ENCODE measurements at regions not wholly inside any gene's neighbourhood (a gene's known extent, or its start where the extent isn't known, plus 50 kb on each side); places are given as distances from the start of the nearest gene placed in this dataset.

DNA sequence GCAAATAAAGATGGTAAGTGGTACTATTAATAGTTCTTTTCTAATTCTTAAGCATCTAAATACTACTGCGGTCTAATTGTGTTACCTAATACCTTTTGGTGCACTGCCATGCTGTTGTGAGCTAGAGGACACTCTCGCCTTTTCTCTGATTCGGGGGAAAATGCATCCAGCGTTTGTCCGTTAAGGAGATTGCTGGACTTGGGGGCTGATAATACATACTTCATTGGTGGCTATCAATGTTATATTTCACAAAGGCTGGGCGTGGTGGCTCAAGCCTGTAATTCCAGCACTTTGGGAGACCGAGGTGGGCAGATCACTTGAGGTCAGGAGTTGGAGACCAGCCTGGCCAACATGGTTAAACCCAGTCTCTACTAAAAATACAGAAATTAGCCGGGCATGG is 141.7 kb upstream of the TWIST2 start:
- H3K27me3 Mint-ChIP-seq, result peaks cover 0 to 8% (median 7%) of the 10 kb centered on the region in 3 donors
- no peak for DNase-seq
- no peak for ATAC-seq (ENCODE audit: low read depth in 2 of 2)

DNA sequence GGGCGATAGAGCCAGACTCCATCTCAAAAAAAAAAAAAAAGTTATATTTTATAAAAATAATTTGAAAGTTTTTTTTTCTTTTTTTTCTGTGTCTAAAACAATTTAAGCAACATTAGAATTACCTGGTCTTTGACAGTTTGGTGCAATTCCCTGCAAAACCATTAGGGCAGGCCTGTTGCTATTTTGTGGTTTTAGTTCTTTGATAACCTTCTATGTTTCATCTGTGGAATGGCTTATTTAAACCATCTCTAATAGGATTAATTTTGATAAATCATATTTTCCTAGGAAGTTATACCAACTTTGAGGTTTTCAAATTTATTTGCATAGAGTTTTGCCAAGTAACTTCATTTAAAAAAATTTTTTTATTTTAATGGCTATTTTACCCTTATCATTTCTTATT is 141.2 kb upstream of the TWIST2 start:
- Mint-ChIP-seq H3K27me3 (peaks cover 0 to 8% (median 7%) of the 10 kb centered on the region in 3 donors), H3K4me3 (no peak overlapping the region), H3K27ac (no peak overlapping the region), H3K4me1 (peaks cover 0 to 4% (median 1%) of the 10 kb centered on the region in 3 donors), H3K36me3 (no peaks in the 10 kb centered on the region), H3K9me3 (peaks cover 0 to 4% (median 0%) of the 10 kb centered on the region in 7 donors)
- no peak for DNase-seq
- no peak for ATAC-seq (ENCODE audit: low read depth in 2 of 2)

More for the DNA sequence above, 141.7 kb upstream of the TWIST2 start:
- Mint-ChIP-seq H3K27ac (no peak overlapping the region), H3K4me3 (no peak overlapping the region), H3K36me3 (no peaks in the 10 kb centered on the region), H3K4me1 (peaks cover 0 to 4% (median 4%) of the 10 kb centered on the region in 3 donors), H3K9me3 (peaks cover 0 to 4% (median 0%) of the 10 kb centered on the region in 7 donors)

DNA sequence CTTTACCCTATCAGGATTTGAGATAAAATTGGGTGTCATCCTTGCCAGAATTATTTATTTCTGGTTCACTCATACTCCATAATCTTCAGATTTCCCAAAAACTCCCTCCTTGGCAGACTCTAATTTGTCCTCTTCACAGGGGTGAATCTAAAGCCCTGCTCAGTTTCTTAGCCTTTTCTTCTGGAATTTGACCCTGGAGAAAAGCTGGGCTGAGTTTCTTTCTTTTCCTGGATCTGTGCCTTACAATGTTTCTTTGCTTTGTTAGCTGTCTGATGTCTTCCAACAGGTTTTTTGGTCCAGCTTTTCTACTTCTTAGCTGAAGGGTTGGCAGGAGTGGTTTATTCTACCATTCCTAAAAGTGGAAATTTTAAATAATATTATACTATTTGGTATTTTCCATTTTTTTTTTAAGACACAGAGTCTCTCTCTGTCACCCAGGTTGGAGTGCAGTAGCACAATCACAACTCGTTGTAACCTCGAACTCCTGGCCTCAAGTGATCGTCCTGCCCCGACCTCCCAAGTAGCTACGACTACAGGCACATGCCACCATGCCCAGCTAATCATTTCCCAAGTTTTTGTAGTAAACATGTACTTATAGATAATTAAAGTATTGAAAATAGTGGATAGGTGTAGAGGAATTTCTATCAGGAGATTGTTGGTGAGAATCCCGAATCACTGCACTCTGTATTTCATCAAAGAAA is 138.4 kb upstream of the TWIST2 start:
- peaks cover 0 to 1% (median 0%) of the 10 kb centered on the region in 7 donors for H3K9me3 Mint-ChIP-seq
- no peak overlapping the region for H3K4me3 Mint-ChIP-seq
- H3K27ac Mint-ChIP-seq, result peak overlapping the region in 1 of 6 donors; percentile 31
- H3K27me3 Mint-ChIP-seq, result peaks cover 0 to 8% (median 7%) of the 10 kb centered on the region in 3 donors
- ATAC-seq (ENCODE audit: low read depth in 2 of 2) (no peak), DNase-seq (no peak)
- no peaks in the 10 kb centered on the region for H3K4me1 Mint-ChIP-seq
- H3K36me3 Mint-ChIP-seq, result no peaks in the 10 kb centered on the region

DNA sequence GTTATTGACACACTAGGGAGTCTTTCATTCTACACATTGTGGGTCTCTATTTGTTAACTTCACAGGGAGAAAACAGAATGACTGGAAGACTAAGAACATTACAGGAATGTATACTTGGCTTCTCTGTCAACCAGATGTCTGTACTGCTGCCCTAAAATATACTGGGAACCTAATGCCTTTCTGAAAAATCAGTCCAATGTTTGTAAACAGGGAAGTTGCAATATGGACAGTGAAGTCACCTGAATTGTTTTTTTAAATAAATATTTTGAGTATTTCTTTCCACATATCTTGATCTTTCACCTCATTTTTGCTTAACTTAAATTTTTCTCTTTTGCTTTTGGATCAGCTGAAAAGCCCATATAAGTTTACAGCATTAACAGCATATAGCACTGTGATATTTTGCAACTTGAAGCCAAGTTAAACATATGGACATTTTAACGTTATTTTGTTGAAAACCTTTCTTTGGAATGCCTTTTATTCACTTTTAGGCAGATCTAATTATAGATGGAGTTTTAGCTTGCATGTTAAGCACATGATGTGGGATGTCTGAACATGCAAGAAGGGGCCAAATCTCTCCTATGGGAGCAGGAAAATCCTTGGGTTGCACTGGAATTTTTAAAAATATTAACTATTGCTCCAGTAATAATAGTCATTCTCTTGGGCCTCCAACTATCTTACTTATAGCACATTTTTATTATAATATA is 137.7 kb upstream of the TWIST2 start:
- Mint-ChIP-seq H3K4me3 (no peak overlapping the region), H3K9me3 (no peaks in the 10 kb centered on the region), H3K4me1 (no peaks in the 10 kb centered on the region), H3K27ac (no peak overlapping the region), H3K27me3 (peaks cover 4 to 8% (median 7%) of the 10 kb centered on the region in 3 donors), H3K36me3 (no peaks in the 10 kb centered on the region)
- ATAC-seq (ENCODE audit: low read depth in 2 of 2) (no peak), DNase-seq (no peak)

DNA sequence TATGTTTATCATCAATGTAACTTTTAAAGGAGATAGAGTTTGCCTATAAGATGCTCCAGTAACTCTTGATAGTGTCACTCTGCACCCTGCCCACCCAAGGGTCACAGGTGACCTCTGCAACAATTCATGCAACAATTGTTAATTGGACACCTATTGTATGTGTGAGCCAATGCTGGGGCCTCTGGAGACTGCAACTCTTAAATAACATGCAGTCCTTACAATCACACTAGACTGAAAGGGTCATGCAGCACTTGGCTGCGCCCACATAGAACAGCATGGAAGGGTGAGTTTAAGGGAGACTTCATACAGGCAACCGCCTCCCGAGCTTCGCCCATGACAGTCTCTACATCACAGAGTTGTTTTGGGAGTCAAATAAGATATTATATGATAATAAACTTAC is 137.1 kb upstream of the TWIST2 start:
- no peak for ATAC-seq (ENCODE audit: low read depth in 2 of 2)
- DNase-seq, result no peak
- peaks cover 6 to 12% (median 9%) of the 10 kb centered on the region in 3 donors for H3K27me3 Mint-ChIP-seq
- H3K36me3 Mint-ChIP-seq, result no peaks in the 10 kb centered on the region
- no peaks in the 10 kb centered on the region for H3K9me3 Mint-ChIP-seq
- H3K27ac Mint-ChIP-seq, result no peak overlapping the region
- H3K4me1 Mint-ChIP-seq, result no peaks in the 10 kb centered on the region
- H3K4me3 Mint-ChIP-seq, result no peak overlapping the region

DNA sequence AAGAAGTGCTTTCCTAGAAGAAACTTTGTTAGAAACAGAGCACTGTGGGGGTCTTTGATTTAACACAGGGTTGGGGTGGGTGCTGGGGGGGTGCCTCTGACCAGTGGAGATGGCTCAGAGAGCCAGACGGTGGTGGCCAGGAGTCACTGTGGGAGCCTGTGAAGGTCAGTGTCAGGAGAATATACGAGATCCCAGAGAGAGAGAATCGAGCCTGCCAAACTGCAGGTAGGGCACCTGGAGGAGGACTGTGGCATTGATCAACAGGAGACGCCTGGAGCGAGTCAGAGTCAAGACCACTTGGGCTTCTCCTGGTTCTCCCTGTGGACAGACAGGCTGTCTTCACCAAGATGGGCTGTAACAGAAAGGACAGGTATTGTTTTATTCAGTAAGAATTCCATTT is 136.5 kb upstream of the TWIST2 start:
- Mint-ChIP-seq H3K27ac (no peak overlapping the region), H3K36me3 (no peaks in the 10 kb centered on the region), H3K27me3 (peaks cover 11 to 17% (median 15%) of the 10 kb centered on the region in 3 donors), H3K4me3 (no peak overlapping the region), H3K9me3 (no peaks in the 10 kb centered on the region), H3K4me1 (no peaks in the 10 kb centered on the region)
- DNase-seq (no peak), ATAC-seq (ENCODE audit: low read depth in 2 of 2) (no peak)

DNA sequence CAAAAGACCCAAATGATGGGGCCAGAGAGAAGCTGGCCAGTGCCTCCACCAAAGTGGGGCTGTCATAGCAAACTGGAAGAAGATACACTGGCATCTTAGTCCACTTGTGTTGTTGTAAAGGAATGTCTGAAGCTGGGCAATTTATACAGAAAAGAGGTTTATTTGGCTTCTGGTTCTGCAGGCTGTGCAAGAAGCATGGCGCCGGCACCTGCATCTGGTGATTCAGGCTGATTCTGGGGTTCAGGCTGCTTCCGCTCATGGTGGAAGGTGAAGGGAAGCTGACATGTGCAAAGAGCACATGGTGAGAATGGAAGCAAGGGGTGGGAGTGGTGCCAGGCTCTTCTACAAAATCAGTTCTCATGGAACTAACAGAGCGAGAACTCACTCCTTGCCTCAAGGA is 135.9 kb upstream of the TWIST2 start:
- ATAC-seq (ENCODE audit: low read depth in 2 of 2) (no peak), DNase-seq (no peak)
- Mint-ChIP-seq H3K27ac (no peak overlapping the region), H3K4me1 (no peaks in the 10 kb centered on the region), H3K4me3 (no peak overlapping the region), H3K36me3 (no peaks in the 10 kb centered on the region), H3K27me3 (peaks cover 14 to 24% (median 22%) of the 10 kb centered on the region in 3 donors), H3K9me3 (peaks cover 0 to 1% (median 0%) of the 10 kb centered on the region in 7 donors)

DNA sequence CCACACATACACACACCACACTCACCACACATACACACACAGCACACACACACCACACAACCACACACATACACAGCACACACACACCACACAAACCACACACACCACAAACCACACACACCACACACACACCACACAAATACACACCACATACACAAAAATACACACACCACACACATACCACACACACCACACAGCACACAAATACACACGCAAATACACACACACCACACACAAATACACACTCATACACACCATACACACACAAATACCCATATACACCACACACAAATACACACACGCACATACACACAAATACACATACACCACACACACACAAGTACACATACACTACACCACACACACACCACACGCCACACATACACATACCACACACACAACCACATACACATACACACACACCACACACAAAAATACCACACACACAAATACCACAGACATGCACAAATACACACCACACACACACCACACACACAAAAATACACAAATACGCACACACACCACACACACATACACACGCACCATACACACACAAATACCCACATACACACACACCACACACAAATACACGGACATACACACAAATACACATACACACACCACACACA is 134.6 kb upstream of the TWIST2 start:
- ATAC-seq (ENCODE audit: low read depth in 2 of 2) (no peak), DNase-seq (no peak)
- Mint-ChIP-seq H3K4me1 (no peaks in the 10 kb centered on the region), H3K4me3 (no peak overlapping the region), H3K27ac (no peak overlapping the region), H3K9me3 (peaks cover 0 to 1% (median 0%) of the 10 kb centered on the region in 7 donors), H3K36me3 (no peaks in the 10 kb centered on the region), H3K27me3 (peaks cover 14 to 24% (median 24%) of the 10 kb centered on the region in 3 donors)

DNA sequence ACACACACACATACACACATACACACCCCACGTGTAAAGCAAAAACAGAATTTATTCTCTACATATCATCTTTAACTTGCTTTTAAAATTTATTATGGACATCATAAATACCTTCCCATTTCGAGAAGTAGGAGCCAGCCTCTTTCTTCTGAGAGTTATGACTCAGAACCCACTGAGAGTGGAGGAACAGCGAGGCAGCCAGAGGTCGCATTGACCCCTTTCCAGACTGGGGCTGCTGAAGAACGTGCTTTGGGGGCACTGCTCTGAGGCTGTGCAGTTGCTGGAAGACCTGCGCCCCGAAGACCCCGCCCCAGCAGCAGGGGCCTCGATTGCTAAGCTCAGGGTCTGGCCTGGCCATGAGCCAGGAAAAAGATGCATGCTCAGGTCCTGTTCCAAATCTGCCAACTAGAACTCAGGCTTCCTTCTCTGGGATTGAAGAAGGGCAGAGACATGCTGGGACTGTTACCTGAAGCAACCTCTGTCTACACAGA is 133.8 kb upstream of the TWIST2 start:
- peaks cover 14 to 17% (median 16%) of the 10 kb centered on the region in 3 donors for H3K27me3 Mint-ChIP-seq
- H3K9me3 Mint-ChIP-seq, result peaks cover 0 to 1% (median 0%) of the 10 kb centered on the region in 7 donors
- no peaks in the 10 kb centered on the region for H3K4me1 Mint-ChIP-seq
- no peak overlapping the region for H3K27ac Mint-ChIP-seq
- no peak for ATAC-seq (ENCODE audit: low read depth in 2 of 2)
- no peaks in the 10 kb centered on the region for H3K36me3 Mint-ChIP-seq
- H3K4me3 Mint-ChIP-seq, result no peak overlapping the region
- no peak for DNase-seq

DNA sequence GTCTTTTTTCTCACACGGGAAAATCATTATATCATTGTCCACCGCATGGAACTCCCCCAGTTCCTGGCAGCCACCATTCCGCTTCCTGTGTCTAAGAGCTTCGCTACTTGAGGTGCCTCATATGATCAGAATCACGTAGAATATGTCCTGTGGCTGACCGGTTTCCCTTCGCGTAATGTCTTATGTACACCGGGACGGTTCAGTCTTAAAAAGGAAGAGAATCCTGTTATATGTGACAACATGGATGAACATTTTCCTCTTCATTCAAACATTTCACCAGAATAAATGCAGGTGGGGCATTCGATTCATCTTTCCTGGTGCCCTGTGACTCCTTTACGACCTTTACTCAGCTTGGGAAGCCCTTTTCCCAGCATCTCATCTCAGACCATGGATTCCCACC is 131.7 kb upstream of the TWIST2 start:
- no peak for ATAC-seq (ENCODE audit: low read depth in 2 of 2)
- no peaks in the 10 kb centered on the region for H3K4me1 Mint-ChIP-seq
- peaks cover 0 to 4% (median 1%) of the 10 kb centered on the region in 7 donors for H3K9me3 Mint-ChIP-seq
- no peaks in the 10 kb centered on the region for H3K36me3 Mint-ChIP-seq
- H3K27me3 Mint-ChIP-seq, result peaks cover 14 to 17% (median 16%) of the 10 kb centered on the region in 3 donors
- DNase-seq, result no peak
- no peak overlapping the region for H3K27ac Mint-ChIP-seq
- no peak overlapping the region for H3K4me3 Mint-ChIP-seq

DNA sequence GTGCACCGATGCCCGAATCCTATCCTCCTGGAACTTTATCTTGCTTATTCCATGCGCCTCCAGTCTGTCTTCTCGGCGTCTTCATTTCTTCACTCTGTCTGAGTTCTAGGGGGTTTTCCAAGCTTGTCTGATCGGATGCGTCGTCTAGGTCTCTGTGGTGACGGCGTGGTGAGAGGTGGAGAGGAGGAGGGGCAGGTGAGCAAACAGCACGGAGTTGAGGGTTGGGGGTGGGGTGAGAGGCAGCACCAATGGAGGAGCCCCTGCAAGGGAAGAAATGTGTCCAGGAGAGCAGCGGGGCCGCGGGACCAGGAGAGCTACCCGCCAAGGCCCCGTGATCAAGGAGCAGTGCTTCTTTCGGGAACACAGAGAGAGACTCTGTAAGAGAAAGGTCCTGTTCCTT is 131.3 kb upstream of the TWIST2 start:
- Mint-ChIP-seq H3K36me3 (no peaks in the 10 kb centered on the region), H3K4me1 (no peaks in the 10 kb centered on the region), H3K27me3 (peaks cover 14 to 17% (median 16%) of the 10 kb centered on the region in 3 donors), H3K4me3 (no peak overlapping the region), H3K27ac (no peak overlapping the region), H3K9me3 (peaks cover 0 to 8% (median 2%) of the 10 kb centered on the region in 7 donors)
- DNase-seq (no peak), ATAC-seq (ENCODE audit: low read depth in 2 of 2) (no peak)

DNA sequence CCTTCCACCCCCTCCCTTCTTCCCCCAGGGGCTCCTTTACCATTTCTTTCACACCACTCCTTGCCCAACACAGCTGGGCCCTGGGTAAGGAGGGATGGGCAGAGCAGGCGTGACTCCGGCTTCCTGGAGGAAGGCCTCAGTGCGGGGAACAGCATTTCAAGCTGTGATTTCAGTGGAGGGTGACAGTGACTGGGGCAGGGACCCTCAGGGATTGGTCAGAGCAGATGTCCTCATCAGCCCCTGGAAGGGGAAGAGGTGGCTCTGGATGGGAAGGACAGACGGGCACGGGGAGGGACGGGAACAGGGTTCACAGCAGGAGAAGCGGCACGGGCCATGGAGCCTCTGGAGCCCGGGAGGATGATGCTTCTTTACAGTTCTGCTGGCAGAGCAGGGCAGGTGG is 130.8 kb upstream of the TWIST2 start:
- peak overlapping the region in 1 of 8 donors; percentile 2 for H3K4me3 Mint-ChIP-seq
- peaks cover 0 to 13% (median 2%) of the 10 kb centered on the region in 7 donors for H3K9me3 Mint-ChIP-seq
- H3K27me3 Mint-ChIP-seq, result peaks cover 14 to 17% (median 16%) of the 10 kb centered on the region in 3 donors
- no peaks in the 10 kb centered on the region for H3K36me3 Mint-ChIP-seq
- DNase-seq (no peak), ATAC-seq (ENCODE audit: low read depth in 2 of 2) (no peak)
- no peak overlapping the region for H3K27ac Mint-ChIP-seq
- H3K4me1 Mint-ChIP-seq, result no peaks in the 10 kb centered on the region

DNA sequence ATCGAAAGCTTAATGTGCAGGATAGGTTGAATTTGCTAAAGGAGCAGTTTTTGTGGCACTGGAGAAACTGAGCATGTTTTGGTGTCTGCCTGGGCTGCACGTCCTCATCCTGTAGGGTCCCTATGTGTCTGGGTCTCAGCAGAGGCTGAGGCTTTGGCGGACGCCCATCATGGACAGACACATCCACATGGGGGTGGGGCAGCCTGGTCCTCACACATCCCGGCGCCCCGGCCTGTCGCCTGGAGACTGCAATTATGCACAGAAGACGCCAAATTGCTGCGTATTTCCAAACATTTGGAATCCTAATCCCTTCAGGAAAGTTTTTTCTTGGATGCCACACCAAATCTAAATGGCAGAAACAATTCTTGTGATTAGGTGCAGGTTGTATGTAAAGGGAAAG is 128.2 kb upstream of the TWIST2 start:
- no peak overlapping the region for H3K27ac Mint-ChIP-seq
- peaks cover 3 to 25% (median 6%) of the 10 kb centered on the region in 7 donors for H3K9me3 Mint-ChIP-seq
- no peaks in the 10 kb centered on the region for H3K4me1 Mint-ChIP-seq
- H3K36me3 Mint-ChIP-seq, result peaks cover 0 to 1% of the 10 kb centered on the region in 2 donors
- no peak for ATAC-seq (ENCODE audit: low read depth in 2 of 2)
- no peak overlapping the region for H3K4me3 Mint-ChIP-seq
- DNase-seq, result no peak
- H3K27me3 Mint-ChIP-seq, result peaks cover 14 to 17% (median 16%) of the 10 kb centered on the region in 3 donors

All from naive B cell (primary cell).